ENCODE measurements at regions not wholly inside any gene's neighbourhood (a gene's known extent, or its start where the extent isn't known, plus 50 kb on each side); places are given as distances from the start of the nearest gene placed in this dataset.

- Histone ChIP-seq H2AFZ (ENCODE audit: low read depth, low read length, severe bottlenecking) (peak overlapping the region; percentile 43), H3K36me3 (ENCODE audit: low read length) (no peaks in the 10 kb centered on the region), H3K4me2 (ENCODE audit: low read depth, low read length, poor library complexity, severe bottlenecking) (no peak overlapping the region), H3K9me3 (ENCODE audit: insufficient read depth, low read length) (no peaks in the 10 kb centered on the region), H3K4me3 (ENCODE audit: insufficient read depth, low read length, poor library complexity, severe bottlenecking) (no peak overlapping the region), H3K79me2 (ENCODE audit: insufficient read depth, low read length) (no peaks in the 10 kb centered on the region), H3K9ac (ENCODE audit: low read length) (no peak overlapping the region), H4K20me1 (ENCODE audit: low read depth, low read length) (no peaks in the 10 kb centered on the region), H3K9me2 (replicated peaks; ENCODE audit: insufficient read depth, low read length) (no peaks in the 10 kb centered on the region), H3K27me3 (ENCODE audit: low read length) (peaks cover 4% of the 10 kb centered on the region), H3F3A (ENCODE audit: insufficient read depth) (no peaks in the 10 kb centered on the region), H3K27ac (ENCODE audit: low read depth, low read length) (no peak overlapping the region)
- no peak for TF ChIP-seq EZH2phosphoT487 (conservative IDR thresholded peaks at IDR 0.05; ENCODE audit: low read length)
- TF ChIP-seq, protein P1, sequence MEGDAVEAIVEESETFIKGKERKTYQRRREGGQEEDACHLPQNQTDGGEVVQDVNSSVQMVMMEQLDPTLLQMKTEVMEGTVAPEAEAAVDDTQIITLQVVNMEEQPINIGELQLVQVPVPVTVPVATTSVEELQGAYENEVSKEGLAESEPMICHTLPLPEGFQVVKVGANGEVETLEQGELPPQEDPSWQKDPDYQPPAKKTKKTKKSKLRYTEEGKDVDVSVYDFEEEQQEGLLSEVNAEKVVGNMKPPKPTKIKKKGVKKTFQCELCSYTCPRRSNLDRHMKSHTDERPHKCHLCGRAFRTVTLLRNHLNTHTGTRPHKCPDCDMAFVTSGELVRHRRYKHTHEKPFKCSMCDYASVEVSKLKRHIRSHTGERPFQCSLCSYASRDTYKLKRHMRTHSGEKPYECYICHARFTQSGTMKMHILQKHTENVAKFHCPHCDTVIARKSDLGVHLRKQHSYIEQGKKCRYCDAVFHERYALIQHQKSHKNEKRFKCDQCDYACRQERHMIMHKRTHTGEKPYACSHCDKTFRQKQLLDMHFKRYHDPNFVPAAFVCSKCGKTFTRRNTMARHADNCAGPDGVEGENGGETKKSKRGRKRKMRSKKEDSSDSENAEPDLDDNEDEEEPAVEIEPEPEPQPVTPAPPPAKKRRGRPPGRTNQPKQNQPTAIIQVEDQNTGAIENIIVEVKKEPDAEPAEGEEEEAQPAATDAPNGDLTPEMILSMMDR (IDR thresholded peaks at IDR 0.05; ENCODE audit: insufficient read depth, low read length, poor library complexity, severe bottlenecking), result no peak
These were observed 54.9 kb upstream of the PPP2R5C start for GRCh38 chr14:101706509-101707067.

- peak overlapping the region; percentile 16 for H3K4me2 ChIP-seq (ENCODE audit: low read depth, low read length, poor library complexity, severe bottlenecking)
- no peak for TF ChIP-seq EZH2phosphoT487 (conservative IDR thresholded peaks at IDR 0.05; ENCODE audit: low read length)
- TF ChIP-seq, protein P1 (IDR thresholded peaks at IDR 0.05; ENCODE audit: insufficient read depth, low read length, poor library complexity, severe bottlenecking), result peak; percentile 40
- H3F3A ChIP-seq (ENCODE audit: insufficient read depth), result no peaks in the 10 kb centered on the region
- H3K36me3 ChIP-seq (ENCODE audit: low read length), result no peaks in the 10 kb centered on the region
- no peak overlapping the region for H3K4me3 ChIP-seq (ENCODE audit: insufficient read depth, low read length, poor library complexity, severe bottlenecking)
- H3K79me2 ChIP-seq (ENCODE audit: insufficient read depth, low read length), result no peaks in the 10 kb centered on the region
- no peak overlapping the region for H3K27ac ChIP-seq (ENCODE audit: low read depth, low read length)
- H3K9me3 ChIP-seq (ENCODE audit: insufficient read depth, low read length), result no peaks in the 10 kb centered on the region
- H4K20me1 ChIP-seq (ENCODE audit: low read depth, low read length), result no peaks in the 10 kb centered on the region
- no peaks in the 10 kb centered on the region for H3K9me2 ChIP-seq (replicated peaks; ENCODE audit: insufficient read depth, low read length)
- peak overlapping the region; percentile 69 for H2AFZ ChIP-seq (ENCODE audit: low read depth, low read length, severe bottlenecking)
- peaks cover 4% of the 10 kb centered on the region for H3K27me3 ChIP-seq (ENCODE audit: low read length)
- H3K9ac ChIP-seq (ENCODE audit: low read length), result no peak overlapping the region; the same call in 1 of the 2 replicates
These were observed 54.3 kb upstream of the PPP2R5C start for GRCh38 chr14:101707068-101707842.

- H3K9ac ChIP-seq (ENCODE audit: low read length), result no peak overlapping the region
- no peaks in the 10 kb centered on the region for H3F3A ChIP-seq (ENCODE audit: insufficient read depth)
- H3K4me2 ChIP-seq (ENCODE audit: low read depth, low read length, poor library complexity, severe bottlenecking), result peak overlapping the region; percentile 16
- H4K20me1 ChIP-seq (ENCODE audit: low read depth, low read length), result no peaks in the 10 kb centered on the region
- H3K4me3 ChIP-seq (ENCODE audit: insufficient read depth, low read length, poor library complexity, severe bottlenecking), result no peak overlapping the region
- H3K27ac ChIP-seq (ENCODE audit: low read depth, low read length), result no peak overlapping the region
- TF ChIP-seq EZH2phosphoT487 (conservative IDR thresholded peaks at IDR 0.05; ENCODE audit: low read length), result no peak
- TF ChIP-seq, protein P1 (IDR thresholded peaks at IDR 0.05; ENCODE audit: insufficient read depth, low read length, poor library complexity, severe bottlenecking), result no peak
- no peaks in the 10 kb centered on the region for H3K36me3 ChIP-seq (ENCODE audit: low read length)
- H3K27me3 ChIP-seq (ENCODE audit: low read length), result peaks cover 2% of the 10 kb centered on the region
- peak overlapping the region; percentile 69 for H2AFZ ChIP-seq (ENCODE audit: low read depth, low read length, severe bottlenecking)
- H3K79me2 ChIP-seq (ENCODE audit: insufficient read depth, low read length), result no peaks in the 10 kb centered on the region
- H3K9me2 ChIP-seq (replicated peaks; ENCODE audit: insufficient read depth, low read length), result no peaks in the 10 kb centered on the region
- H3K9me3 ChIP-seq (ENCODE audit: insufficient read depth, low read length), result no peaks in the 10 kb centered on the region
These were observed 53.5 kb upstream of the PPP2R5C start for GRCh38 chr14:101707863-101708620.
